RWPE1 (cell line): ENCODE measurements at regions not wholly inside any gene's neighbourhood (a gene's known extent, or its start where the extent isn't known, plus 50 kb on each side); places are given as distances from the start of the nearest gene placed in this dataset.

Experiments
- CTCF ChIA-PET: fragments of 350-600 bp; sonication (Branson Sonifier 250); formaldehyde crosslinking; extraction: SDS; loops from one replicate; lab custom pipeline; 2021; lab: Yijun Ruan, JAX
- POLR2A ChIA-PET: fragments of 400-600 bp; formaldehyde crosslinking; extraction: SDS; loops from one replicate; lab custom pipeline; 2020; ENCODE audit warnings: antibody characterized with exemption; ENCODE audit not compliant: low non-redundant PET; lab: Yijun Ruan, JAX
- DNase-seq: peaks from one replicate; pipeline ENCODE4 v3.0.0; 2012; ENCODE audit warnings: low spot score
- H3K27ac ChIP-seq: fragments of 450-650 bp; 2 replicates; pipeline ENCODE4 v1.5.1; 2017
- TF ChIP-seq, protein P1 (sequence below): fragments of 450-650 bp; conservative IDR thresholded peaks from 2 replicates; pipeline ENCODE4 v1.5.1; 2017; ENCODE audit warnings: low read depth, mild to moderate bottlenecking

GRCh38 chr4:3641501-3641900 lies 109.3 kb upstream of the LRPAP1 start:
- ChIA-PET CTCF (interaction anchor here (0.6 kb wide), 1 partner anchor 763 kb away, joined by 3 read pairs; no protein-coding TSS in a partner anchor), POLR2A (no interaction called here)
- TF ChIP-seq, protein P1, sequence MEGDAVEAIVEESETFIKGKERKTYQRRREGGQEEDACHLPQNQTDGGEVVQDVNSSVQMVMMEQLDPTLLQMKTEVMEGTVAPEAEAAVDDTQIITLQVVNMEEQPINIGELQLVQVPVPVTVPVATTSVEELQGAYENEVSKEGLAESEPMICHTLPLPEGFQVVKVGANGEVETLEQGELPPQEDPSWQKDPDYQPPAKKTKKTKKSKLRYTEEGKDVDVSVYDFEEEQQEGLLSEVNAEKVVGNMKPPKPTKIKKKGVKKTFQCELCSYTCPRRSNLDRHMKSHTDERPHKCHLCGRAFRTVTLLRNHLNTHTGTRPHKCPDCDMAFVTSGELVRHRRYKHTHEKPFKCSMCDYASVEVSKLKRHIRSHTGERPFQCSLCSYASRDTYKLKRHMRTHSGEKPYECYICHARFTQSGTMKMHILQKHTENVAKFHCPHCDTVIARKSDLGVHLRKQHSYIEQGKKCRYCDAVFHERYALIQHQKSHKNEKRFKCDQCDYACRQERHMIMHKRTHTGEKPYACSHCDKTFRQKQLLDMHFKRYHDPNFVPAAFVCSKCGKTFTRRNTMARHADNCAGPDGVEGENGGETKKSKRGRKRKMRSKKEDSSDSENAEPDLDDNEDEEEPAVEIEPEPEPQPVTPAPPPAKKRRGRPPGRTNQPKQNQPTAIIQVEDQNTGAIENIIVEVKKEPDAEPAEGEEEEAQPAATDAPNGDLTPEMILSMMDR: no peak
- H3K27ac ChIP-seq: no peak overlapping the region
- DNase-seq: no peak

DNA sequence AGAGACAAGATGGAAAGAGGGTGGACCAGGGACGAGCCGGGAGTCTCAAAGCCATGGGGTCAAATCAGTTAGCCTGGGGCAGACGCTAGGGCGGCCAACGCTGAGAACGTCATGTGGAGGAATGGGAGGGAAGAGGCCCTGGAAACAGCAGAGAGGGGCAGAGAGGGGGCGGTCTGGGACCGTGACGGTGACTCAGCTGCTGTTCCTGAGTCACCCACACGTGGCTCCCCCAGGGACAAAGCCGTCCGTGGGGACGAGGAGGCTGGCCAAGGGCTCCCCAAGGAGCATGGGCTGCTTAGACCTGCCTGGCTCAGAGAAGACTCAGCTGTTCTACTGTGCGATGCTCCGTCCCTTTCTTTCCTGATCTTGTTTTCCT lies 108.4 kb upstream of the LRPAP1 start:
- H3K27ac ChIP-seq: no peak overlapping the region
- ChIA-PET POLR2A (no interaction called here), CTCF (no interaction called here)
- TF ChIP-seq, protein P1: no peak
- DNase-seq: no peak

- TF ChIP-seq, protein P1: no peak
- POLR2A ChIA-PET: no interaction called here
- CTCF ChIA-PET: no interaction called here
Measured at GRCh38 chr4:3639613-3640586, 107.7 kb upstream of the LRPAP1 start.

GRCh38 chr4:3638080-3638795 lies 106.0 kb upstream of the LRPAP1 start:
- no peak for DNase-seq
- no peak overlapping the region for H3K27ac ChIP-seq
- ChIA-PET CTCF (no interaction called here), POLR2A (no interaction called here)
- TF ChIP-seq, protein P1: no peak

More at GRCh38 chr4:3639613-3640586, 107.7 kb upstream of the LRPAP1 start:
- no peak for DNase-seq
- no peak overlapping the region for H3K27ac ChIP-seq

- CTCF ChIA-PET: no interaction called here
- no peak overlapping the region for H3K27ac ChIP-seq
- POLR2A ChIA-PET: no interaction called here
- DNase-seq: no peak
- TF ChIP-seq, protein P1: no peak
Measured at GRCh38 chr4:3637326-3638016, 105.2 kb upstream of the LRPAP1 start.
